GM23338 (cell line): ENCODE measurements at regions not wholly inside any gene's neighbourhood (a gene's known extent, or its start where the extent isn't known, plus 50 kb on each side); places are given as distances from the start of the nearest gene placed in this dataset.

Experiments used
- ATAC-seq: fragments of 200-7000 bp; cut with Tn5 transposase; 3 replicates; pipeline ENCODE4 v1.9.1; 2020
- DNase-seq: peaks from one replicate; pipeline ENCODE4 v3.0.0-alpha.2; 2015; ENCODE audit warnings: low spot score
- H2AFZ ChIP-seq: fragments of 200-600 bp; sonication (generic); 2 replicates; pipeline ENCODE4 v1.8.0; 2016; ENCODE audit warnings: antibody characterized with exemption, mild to moderate bottlenecking, moderate library complexity
- H3F3A ChIP-seq: fragments of 200-600 bp; sonication (generic); replicated peaks from 2 replicates; pipeline ENCODE4 v1.8.0; 2017; ENCODE audit warnings: antibody characterized with exemption, mixed run types, low read depth
- H3K27ac ChIP-seq: fragments of 200-600 bp; sonication (generic); 2 replicates; pipeline ENCODE4 v1.6.1; 2016; ENCODE audit warnings: low read depth
- H3K27me3 ChIP-seq: fragments of 200-600 bp; sonication (generic); 2 replicates; pipeline ENCODE4 v1.8.0; 2016; ENCODE audit warnings: mild to moderate bottlenecking, mixed run types, moderate library complexity; ENCODE audit not compliant: insufficient read depth
- H3K36me3 ChIP-seq: fragments of 200-600 bp; sonication (generic); 2 replicates; pipeline ENCODE4 v1.8.0; 2016; ENCODE audit warnings: mild to moderate bottlenecking; ENCODE audit not compliant: insufficient read depth
- H3K4me1 ChIP-seq: fragments of 200-600 bp; sonication (generic); 2 replicates; pipeline ENCODE4 v1.8.0; 2016; ENCODE audit warnings: mild to moderate bottlenecking, moderate library complexity; ENCODE audit not compliant: insufficient read depth
- H3K4me2 ChIP-seq: fragments of 200-600 bp; sonication (generic); 2 replicates; pipeline ENCODE4 v1.7.1; 2017; ENCODE audit warnings: mixed run types
- H3K4me3 ChIP-seq: fragments of 200-600 bp; sonication (generic); 2 replicates; pipeline ENCODE4 v1.6.1; 2016; ENCODE audit warnings: mixed run types
- H3K79me2 ChIP-seq: fragments of 200-600 bp; sonication (generic); replicated peaks from 2 replicates; pipeline ENCODE4 v1.8.0; 2017; ENCODE audit warnings: mild to moderate bottlenecking; ENCODE audit not compliant: insufficient read depth
- H3K9me2 ChIP-seq: fragments of 200-600 bp; sonication (generic); 2 replicates; pipeline ENCODE4 v1.8.0; 2017; ENCODE audit not compliant: insufficient read depth
- H4K20me1 ChIP-seq: fragments of 200-600 bp; sonication (generic); replicated peaks from 2 replicates; pipeline ENCODE4 v1.8.0; 2017; ENCODE audit warnings: mild to moderate bottlenecking; ENCODE audit not compliant: insufficient read depth
- H3K27ac Mint-ChIP-seq: 2 replicates; pipeline ENCODE4 v1.8.0; 2020; ENCODE audit warnings: inconsistent platforms, mild to moderate bottlenecking, moderate library complexity, mixed read lengths
- H3K27me3 Mint-ChIP-seq: 3 replicates; pipeline ENCODE4 v1.8.0; 2022; ENCODE audit warnings: low read depth, mild to moderate bottlenecking, moderate library complexity, mixed read lengths, inconsistent platforms; ENCODE audit not compliant: insufficient read depth, poor library complexity
- H3K36me3 Mint-ChIP-seq: 3 replicates; pipeline ENCODE4 v1.8.0; 2021; ENCODE audit warnings: low read depth, mild to moderate bottlenecking, inconsistent platforms, moderate library complexity, mixed read lengths
- H3K4me1 Mint-ChIP-seq: 3 replicates; pipeline ENCODE4 v1.8.0; 2020; ENCODE audit warnings: mild to moderate bottlenecking, inconsistent platforms, mixed read lengths
- H3K4me3 Mint-ChIP-seq: 3 replicates; pipeline ENCODE4 v1.8.0; 2021; ENCODE audit warnings: moderate library complexity, mild to moderate bottlenecking, inconsistent platforms, mixed read lengths
- H3K9me3 Mint-ChIP-seq: 3 replicates; pipeline ENCODE4 v1.8.0; 2020; ENCODE audit warnings: moderate library complexity, mild to moderate bottlenecking, inconsistent platforms, mixed read lengths
- CREB1 ChIP-seq: fragments of 250-450 bp; sonication (Bioruptor Pico); IDR thresholded peaks from 2 replicates; pipeline ENCODE4 v1.5.0; 2020; ENCODE audit warnings: low read depth, mild to moderate bottlenecking, moderate library complexity
- ETS1 ChIP-seq: IDR thresholded peaks from 2 replicates; pipeline ENCODE4 v1.6.1; 2016; ENCODE audit warnings: antibody characterized with exemption
- EZH2 ChIP-seq: fragments of 200-600 bp; sonication (generic); IDR thresholded peaks from one replicate; pipeline ENCODE4 v1.8.0; 2017; ENCODE audit warnings: antibody characterized with exemption, mild to moderate bottlenecking, low read depth; ENCODE audit not compliant: unreplicated experiment
- EZH2phosphoT487 ChIP-seq: fragments of 200-600 bp; sonication (generic); IDR thresholded peaks from one replicate; pipeline ENCODE4 v1.8.1; 2018; ENCODE audit warnings: antibody characterized with exemption; ENCODE audit not compliant: unreplicated experiment
- JUNB ChIP-seq: IDR thresholded peaks from one replicate; pipeline ENCODE4 v1.6.1; 2016; ENCODE audit warnings: antibody characterized with exemption; ENCODE audit not compliant: unreplicated experiment
- NANOG ChIP-seq: IDR thresholded peaks from 2 replicates; pipeline ENCODE4 v1.6.1; 2016; ENCODE audit warnings: antibody characterized with exemption, borderline replicate concordance
- POLR2AphosphoS5 ChIP-seq: IDR thresholded peaks from 2 replicates; pipeline ENCODE4 v1.6.1; 2016; ENCODE audit warnings: antibody characterized with exemption, low read depth
- REST ChIP-seq: IDR thresholded peaks from one replicate; pipeline ENCODE4 v1.6.1; 2018; ENCODE audit warnings: antibody characterized with exemption; ENCODE audit not compliant: unreplicated experiment
- STAT1 ChIP-seq: IDR thresholded peaks from one replicate; pipeline ENCODE4 v1.6.1; 2016; ENCODE audit warnings: antibody characterized with exemption; ENCODE audit not compliant: unreplicated experiment
- ZNF114 ChIP-seq: fragments of 250-450 bp; sonication (Bioruptor Pico); IDR thresholded peaks from 2 replicates; pipeline ENCODE4 v1.5.0; 2020; ENCODE audit warnings: mild to moderate bottlenecking, moderate library complexity
- ZNF331 ChIP-seq: fragments of 250-450 bp; sonication (Bioruptor Pico); IDR thresholded peaks from 2 replicates; pipeline ENCODE4 v1.5.0; 2020; ENCODE audit warnings: low read depth, mild to moderate bottlenecking, moderate library complexity
- ZNF462 ChIP-seq: fragments of 250-450 bp; sonication (Bioruptor Pico); IDR thresholded peaks from 2 replicates; pipeline ENCODE4 v1.5.0; 2020; ENCODE audit warnings: mild to moderate bottlenecking, moderate library complexity
- TF ChIP-seq, protein P1 (sequence below), 2 experiments: fragments of 200-600 bp in 1 of 2; sonication (generic) in 1 of 2; conservative IDR thresholded peaks; 2 replicates each; pipeline versions ENCODE4 v1.5.1 to v1.6.1; 2016 to 2017; ENCODE audit warnings: antibody characterized with exemption in 2 of 2, low read depth in 2 of 2, mild to moderate bottlenecking in 2 of 2, moderate library complexity in 1 of 2

DNA sequence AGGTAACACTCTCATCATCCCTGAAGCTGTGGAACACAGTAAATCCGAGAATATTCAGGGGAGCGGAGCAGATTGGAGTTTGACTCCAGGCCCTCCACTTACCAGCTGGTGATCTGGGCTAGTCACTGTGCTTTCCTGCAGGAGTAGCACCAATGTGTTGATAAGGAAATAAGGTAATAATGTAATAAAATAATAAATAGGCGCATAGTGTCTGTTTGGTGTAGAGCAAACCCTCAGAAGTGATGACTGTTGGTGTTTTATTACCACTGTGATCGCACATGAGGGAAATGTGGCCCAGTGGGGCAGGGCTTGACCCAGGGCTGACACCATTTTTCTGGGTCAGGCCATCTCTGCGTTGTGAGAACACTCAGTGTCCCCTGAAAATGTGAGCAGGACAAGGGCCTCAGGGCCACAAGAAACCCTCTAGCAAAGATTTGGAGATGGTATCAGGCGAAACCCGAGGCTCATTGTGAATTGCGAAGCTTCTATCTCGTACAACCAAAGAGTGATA is 563.9 kb upstream of the B3GAT1 start:
- TF ChIP-seq, protein P1, sequence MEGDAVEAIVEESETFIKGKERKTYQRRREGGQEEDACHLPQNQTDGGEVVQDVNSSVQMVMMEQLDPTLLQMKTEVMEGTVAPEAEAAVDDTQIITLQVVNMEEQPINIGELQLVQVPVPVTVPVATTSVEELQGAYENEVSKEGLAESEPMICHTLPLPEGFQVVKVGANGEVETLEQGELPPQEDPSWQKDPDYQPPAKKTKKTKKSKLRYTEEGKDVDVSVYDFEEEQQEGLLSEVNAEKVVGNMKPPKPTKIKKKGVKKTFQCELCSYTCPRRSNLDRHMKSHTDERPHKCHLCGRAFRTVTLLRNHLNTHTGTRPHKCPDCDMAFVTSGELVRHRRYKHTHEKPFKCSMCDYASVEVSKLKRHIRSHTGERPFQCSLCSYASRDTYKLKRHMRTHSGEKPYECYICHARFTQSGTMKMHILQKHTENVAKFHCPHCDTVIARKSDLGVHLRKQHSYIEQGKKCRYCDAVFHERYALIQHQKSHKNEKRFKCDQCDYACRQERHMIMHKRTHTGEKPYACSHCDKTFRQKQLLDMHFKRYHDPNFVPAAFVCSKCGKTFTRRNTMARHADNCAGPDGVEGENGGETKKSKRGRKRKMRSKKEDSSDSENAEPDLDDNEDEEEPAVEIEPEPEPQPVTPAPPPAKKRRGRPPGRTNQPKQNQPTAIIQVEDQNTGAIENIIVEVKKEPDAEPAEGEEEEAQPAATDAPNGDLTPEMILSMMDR (conservative IDR thresholded peaks at IDR 0.05; ENCODE audit: low read depth in 2 of 2): no peak
- no peak for TF ChIP-seq POLR2AphosphoS5
- no peak for TF ChIP-seq CREB1 (CRISPR knock-in tag)
- TF ChIP-seq JUNB: no peak
- no peak for TF ChIP-seq ZNF331 (CRISPR knock-in tag)
- TF ChIP-seq ZNF462 (CRISPR knock-in tag): no peak
- no peak for TF ChIP-seq STAT1
- TF ChIP-seq EZH2phosphoT487: no peak
- no peak for TF ChIP-seq ETS1
- no peak for TF ChIP-seq REST
- TF ChIP-seq ZNF114: no peak
- TF ChIP-seq NANOG: no peak
- TF ChIP-seq EZH2: no peak

More for the DNA sequence above, 563.9 kb upstream of the B3GAT1 start:
- Mint-ChIP-seq H3K4me1 (peaks cover 7% of the 10 kb centered on the region), H3K27ac (no peak overlapping the region), H3K36me3 (no peaks in the 10 kb centered on the region; the same call in 2 of the 3 replicates), H3K27me3 (peaks cover 4% of the 10 kb centered on the region), H3K4me3 (no peak overlapping the region), H3K9me3 (no peaks in the 10 kb centered on the region)
- Histone ChIP-seq H4K20me1 (no peaks in the 10 kb centered on the region), H2AFZ (no peak overlapping the region), H3F3A (no peaks in the 10 kb centered on the region), H3K4me1 (no peaks in the 10 kb centered on the region), H3K27ac (no peak overlapping the region), H3K4me3 (no peak overlapping the region), H3K36me3 (no peaks in the 10 kb centered on the region), H3K9me2 (0 out of 2 replicates have a peak, but pooled peaks cover 2% of the 10 kb centered on the region), H3K27me3 (no peaks in the 10 kb centered on the region), H3K79me2 (no peaks in the 10 kb centered on the region), H3K4me2 (no peak overlapping the region)
- DNase-seq (no peak), ATAC-seq (no peak)
